Fibroblast of peridontal ligament (primary cell): ENCODE measurements at regions not wholly inside any gene's neighbourhood (a gene's known extent, or its start where the extent isn't known, plus 50 kb on each side); places are given as distances from the start of the nearest gene placed in this dataset.
"Not testable (repeated sequence)": the region's sequence is repeated elsewhere in the genome, so short reads cannot be mapped to it uniquely, and the experiment has no call there.

Source experiments
- DNase-seq: peaks from one replicate; pipeline ENCODE4 v3.0.0-alpha.2; 2010; ENCODE audit errors: extremely low read depth

- DNase-seq, result no peak
Measured at GRCh38 chr14:38716926-38717325, 386.1 kb downstream of the SEC23A start.

GRCh38 chr14:38710881-38711280, 392.2 kb downstream of the SEC23A start:
- DNase-seq, result no peak

- DNase-seq, result no peak
Measured at GRCh38 chr14:38710196-38710595, 392.8 kb downstream of the SEC23A start.

GRCh38 chr14:38705220-38705619, 397.8 kb downstream of the SEC23A start:
- DNase-seq, result no peak

GRCh38 chr14:38704220-38704619, 398.8 kb downstream of the SEC23A start:
- no peak for DNase-seq

- no peak for DNase-seq
Measured at GRCh38 chr14:38696925-38697324, 406.1 kb downstream of the SEC23A start.

- DNase-seq, result no peak
Measured at GRCh38 chr14:38693423-38693822, 409.6 kb downstream of the SEC23A start.

- DNase-seq, result no peak
Measured at GRCh38 chr14:38669027-38669426, 413.1 kb upstream of the CLEC14A start.

GRCh38 chr14:38663382-38663781, 407.5 kb upstream of the CLEC14A start:
- no peak for DNase-seq

GRCh38 chr14:38662781-38663180, 406.9 kb upstream of the CLEC14A start:
- DNase-seq, result no peak

GRCh38 chr14:38646391-38646790, 390.5 kb upstream of the CLEC14A start:
- no peak for DNase-seq

- not testable (repeated sequence) for DNase-seq
Measured at GRCh38 chr14:38634913-38635312, 379.0 kb upstream of the CLEC14A start.

GRCh38 chr14:38629412-38629811, 373.5 kb upstream of the CLEC14A start:
- DNase-seq, result no peak

GRCh38 chr14:38627163-38627562, 371.3 kb upstream of the CLEC14A start:
- DNase-seq, result no peak

- DNase-seq, result no peak
Measured at GRCh38 chr14:38623661-38624060, 367.8 kb upstream of the CLEC14A start.

GRCh38 chr14:38618514-38618913, 362.6 kb upstream of the CLEC14A start:
- DNase-seq, result no peak

- DNase-seq, result no peak
Measured at GRCh38 chr14:38616959-38617358, 361.1 kb upstream of the CLEC14A start.

- DNase-seq, result no peak
Measured at GRCh38 chr14:38611928-38612327, 356.0 kb upstream of the CLEC14A start.

GRCh38 chr14:38608244-38608643, 352.4 kb upstream of the CLEC14A start:
- DNase-seq, result no peak

- DNase-seq, result no peak
Measured at GRCh38 chr14:38605193-38606114, 349.6 kb upstream of the CLEC14A start.

- not testable (repeated sequence) for DNase-seq
Measured at GRCh38 chr14:38600572-38600971, 344.7 kb upstream of the CLEC14A start.

GRCh38 chr14:38593476-38593875, 337.6 kb upstream of the CLEC14A start:
- no peak for DNase-seq

GRCh38 chr14:38592764-38593442, 337.0 kb upstream of the CLEC14A start:
- no peak for DNase-seq
